Fibroblast of skin of back (primary cell): ENCODE measurements at regions not wholly inside any gene's neighbourhood (a gene's known extent, or its start where the extent isn't known, plus 50 kb on each side); places are given as distances from the start of the nearest gene placed in this dataset.
A peak's percentile ranks its signal among the peaks of the same experiment; 100 is the strongest.
"Not testable (repeated sequence)": the region's sequence is repeated elsewhere in the genome, so short reads cannot be mapped to it uniquely, and the experiment has no call there.

Experiments used
- DNase-seq: peaks from one replicate; pipeline ENCODE4 v3.0.0-alpha.2; 2013

- no peak for DNase-seq
Observed at GRCh38 chr10:55232553-55232952, 431.5 kb upstream of the PCDH15 start.

DNA sequence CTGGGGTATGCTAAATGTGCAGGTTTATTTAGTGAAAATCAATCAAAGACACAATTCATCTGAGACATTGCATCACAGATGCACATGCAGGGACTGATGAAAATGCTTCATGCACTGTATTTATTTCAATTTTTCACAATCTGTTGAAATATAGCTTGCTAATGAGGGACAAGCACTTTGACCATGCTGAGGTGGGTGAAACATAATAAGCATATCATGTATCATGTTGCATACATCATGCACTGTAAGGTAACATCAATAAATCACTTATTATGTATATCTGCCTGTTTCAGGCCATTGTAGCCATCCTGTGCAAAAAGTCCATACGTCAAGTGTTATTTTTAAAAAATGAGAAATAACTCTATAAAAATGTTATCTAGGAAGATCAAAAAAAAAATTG lies 426.9 kb upstream of the PCDH15 start:
- no peak for DNase-seq

- no peak for DNase-seq
Observed at GRCh38 chr10:55224007-55224781, 423.2 kb upstream of the PCDH15 start.

GRCh38 chr10:55223352-55223751 lies 422.3 kb upstream of the PCDH15 start:
- DNase-seq: no peak

DNA sequence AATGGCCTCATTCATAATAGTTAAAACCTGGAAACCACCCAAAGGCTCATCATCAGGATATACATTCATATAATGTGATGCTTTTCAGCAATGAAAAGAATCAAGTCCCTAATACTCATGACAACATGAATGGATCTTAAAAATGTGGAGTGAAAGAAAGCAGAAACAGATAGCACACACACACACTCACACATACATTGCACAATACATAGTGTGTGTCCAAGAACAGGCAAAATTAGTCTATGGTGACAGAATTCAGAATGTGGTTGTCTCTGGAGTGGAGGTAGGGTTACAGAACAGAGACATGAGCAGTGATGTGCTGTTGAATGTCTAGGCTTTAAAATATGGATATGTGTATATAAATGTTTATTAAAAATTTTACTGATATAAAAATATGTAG lies 419.9 kb upstream of the PCDH15 start:
- no peak for DNase-seq

DNA sequence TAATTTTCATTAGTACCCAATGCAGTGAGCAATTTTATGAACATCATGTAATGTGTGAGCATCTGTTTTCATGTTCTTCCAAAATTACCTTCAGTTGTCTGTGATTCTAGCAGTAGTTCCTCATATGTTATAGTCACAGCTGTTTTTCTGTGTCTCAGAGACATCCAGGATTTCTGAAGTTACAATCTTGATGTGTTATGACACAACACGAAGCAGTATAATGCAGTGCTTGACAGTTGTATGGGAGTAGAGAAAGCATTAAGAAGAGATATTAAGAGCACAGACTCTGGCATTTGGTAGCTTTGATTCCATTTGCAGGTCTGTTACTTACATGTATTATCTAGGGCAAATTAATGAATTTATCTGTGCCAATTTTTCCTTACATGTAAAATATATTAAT lies 414.7 kb upstream of the PCDH15 start:
- DNase-seq: no peak

GRCh38 chr10:55214608-55215007 lies 413.6 kb upstream of the PCDH15 start:
- no peak for DNase-seq

DNA sequence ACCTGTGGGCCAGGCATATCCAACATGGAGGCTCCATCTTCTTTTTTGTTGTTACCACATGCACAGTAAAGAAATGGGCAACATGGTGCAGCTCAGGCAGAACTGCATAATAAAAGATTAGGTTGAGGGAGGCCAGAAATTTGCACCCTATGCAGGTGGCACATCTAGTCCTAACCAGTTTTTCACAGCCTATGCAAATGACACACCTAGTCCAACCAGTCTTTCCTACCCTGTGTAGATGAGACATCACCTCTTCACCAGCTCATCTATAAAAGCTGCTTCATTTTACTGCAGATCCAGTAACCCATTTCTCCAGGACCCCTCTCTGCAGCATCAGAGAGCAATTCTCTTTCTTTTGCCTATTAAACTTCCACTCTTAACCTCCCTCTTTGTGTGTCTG lies 411.0 kb upstream of the PCDH15 start:
- no peak for DNase-seq

- DNase-seq: no peak
Observed at GRCh38 chr10:55203874-55204273, 402.8 kb upstream of the PCDH15 start.

- peak; percentile 27 for DNase-seq
Observed at GRCh38 chr10:55203319-55203718, 402.3 kb upstream of the PCDH15 start.

DNA sequence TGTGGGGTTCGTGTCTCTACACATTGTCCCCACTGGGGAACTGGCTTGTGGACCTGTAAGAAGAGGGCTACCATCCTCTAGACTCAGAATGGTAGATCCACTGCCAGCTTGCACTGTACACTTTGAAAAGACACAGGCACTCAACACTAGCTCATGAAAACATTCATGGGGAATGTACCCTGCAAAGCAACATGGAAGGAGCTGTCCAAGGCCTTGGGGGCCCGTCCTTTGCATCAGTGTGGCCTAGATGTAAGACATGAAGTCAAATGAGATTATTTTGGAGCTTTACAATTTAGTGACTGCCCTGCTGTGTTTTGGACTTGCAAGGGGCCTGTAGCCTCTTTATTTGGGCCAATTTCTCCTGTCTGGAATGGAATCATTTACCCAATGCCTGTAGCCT lies 399.0 kb upstream of the PCDH15 start:
- no peak for DNase-seq

DNA sequence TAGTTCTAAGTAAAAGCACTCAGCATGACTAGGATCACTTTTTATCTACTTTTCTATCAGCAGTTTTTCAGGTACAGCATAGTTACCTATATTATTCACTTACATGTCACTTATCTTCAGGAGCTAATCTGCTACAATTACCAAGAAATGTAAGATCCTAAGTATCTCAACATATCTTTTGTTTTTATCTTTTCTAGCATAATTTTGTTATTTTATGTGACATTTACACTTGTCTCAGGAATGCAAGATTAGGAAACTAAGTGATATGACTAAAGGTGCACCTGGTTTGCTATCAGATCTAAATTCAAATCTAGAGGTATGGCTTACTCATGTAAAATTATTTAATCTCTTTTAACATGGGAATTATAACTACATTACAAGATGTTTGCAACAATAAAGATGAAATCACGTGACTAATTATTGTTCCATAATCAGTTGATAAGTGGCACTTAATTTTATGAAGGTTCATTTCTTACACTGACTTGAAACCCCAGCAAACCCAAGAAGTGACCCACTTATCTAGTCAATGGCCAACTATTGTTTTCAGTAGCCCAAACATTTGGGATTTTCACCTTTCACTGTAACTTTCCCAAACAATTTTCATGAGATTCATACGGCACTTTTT lies 390.3 kb upstream of the PCDH15 start:
- DNase-seq: no peak

DNA sequence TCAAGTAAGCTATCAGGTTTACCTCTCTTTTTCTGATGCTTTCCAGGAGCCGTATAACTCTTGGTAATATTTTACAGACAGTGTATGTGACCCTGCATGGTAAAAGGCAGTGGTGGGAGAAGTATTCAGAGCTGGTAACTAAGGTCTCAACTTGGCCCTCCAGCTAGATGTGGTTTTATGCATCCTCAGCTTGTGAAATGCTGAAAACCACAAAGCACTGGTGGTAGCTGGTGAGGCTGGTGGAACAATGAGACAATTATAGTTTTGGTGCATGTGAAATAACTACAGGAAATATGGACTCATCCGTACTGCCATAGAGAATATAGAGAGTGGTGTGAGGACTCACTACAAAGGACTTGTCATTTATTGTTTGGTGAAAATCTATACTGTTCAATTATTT lies 383.0 kb upstream of the PCDH15 start:
- no peak for DNase-seq

DNA sequence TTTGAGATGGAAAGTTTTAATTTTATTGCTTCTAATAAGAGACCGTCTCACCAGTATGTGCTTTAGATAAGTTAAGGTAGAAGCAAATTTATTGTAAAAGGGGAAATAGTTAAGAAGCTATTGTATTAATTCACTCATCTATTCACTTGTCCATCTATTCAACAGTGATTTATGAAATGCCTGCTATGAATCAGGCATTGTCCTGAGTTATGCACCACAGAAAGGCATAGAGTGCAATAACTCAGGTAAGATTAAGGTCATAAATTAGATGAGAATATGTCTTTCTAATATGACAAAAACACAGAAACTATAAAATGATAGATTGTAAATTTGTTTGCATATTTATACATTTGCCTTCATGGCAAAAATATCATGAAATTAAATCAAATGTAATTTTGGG lies 379.3 kb upstream of the PCDH15 start:
- DNase-seq: no peak

DNA sequence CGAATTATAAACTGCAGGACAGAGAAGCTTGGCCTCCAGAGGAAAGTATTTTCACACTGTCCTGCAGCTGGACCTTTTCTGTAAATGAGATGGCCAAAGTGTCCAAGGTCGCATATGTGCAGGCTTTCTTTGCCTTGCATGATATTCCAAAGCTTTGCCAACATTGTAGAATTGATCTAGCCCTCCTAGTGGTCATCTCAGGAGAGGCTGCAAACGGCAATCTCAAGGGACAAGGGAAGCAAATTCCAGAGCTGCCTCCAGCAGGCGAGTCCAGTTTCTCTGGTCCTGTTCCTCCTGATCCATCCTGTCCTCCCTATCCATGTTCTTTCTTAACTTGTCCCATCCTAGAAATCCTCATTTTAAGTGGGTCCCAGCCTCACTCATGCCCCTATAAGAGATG lies 373.4 kb upstream of the PCDH15 start:
- no peak for DNase-seq

- DNase-seq: no peak
Observed at GRCh38 chr10:55169493-55169892, 368.5 kb upstream of the PCDH15 start.

GRCh38 chr10:55168343-55168742 lies 367.3 kb upstream of the PCDH15 start:
- DNase-seq: no peak

DNA sequence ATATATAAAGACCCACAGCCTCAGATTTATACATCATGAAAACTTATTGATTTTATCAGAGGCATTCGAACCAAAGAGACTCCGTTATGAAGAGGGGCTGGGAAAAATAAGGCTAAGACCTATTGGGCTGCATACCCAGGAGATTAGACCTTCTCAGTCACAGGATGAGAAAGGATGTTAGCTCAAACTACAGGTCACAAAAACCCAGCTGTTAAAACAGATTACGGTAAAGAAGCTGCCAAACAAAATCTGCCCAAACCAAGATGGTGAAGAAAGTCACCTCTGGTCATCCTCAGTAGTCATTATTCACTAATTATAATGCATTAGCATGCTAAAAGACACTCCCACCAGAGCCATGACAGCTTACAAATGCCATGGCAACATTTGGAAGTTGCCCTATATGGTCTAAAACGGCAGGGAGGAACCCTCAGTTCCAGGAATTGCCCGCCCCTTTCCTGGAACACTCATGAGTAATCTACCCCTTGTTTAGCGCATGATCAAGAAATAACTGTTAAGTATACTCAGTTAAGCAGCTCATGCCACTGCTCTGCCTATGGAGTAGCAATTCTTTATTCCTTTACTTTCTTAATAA lies 362.5 kb upstream of the PCDH15 start:
- no peak for DNase-seq

DNA sequence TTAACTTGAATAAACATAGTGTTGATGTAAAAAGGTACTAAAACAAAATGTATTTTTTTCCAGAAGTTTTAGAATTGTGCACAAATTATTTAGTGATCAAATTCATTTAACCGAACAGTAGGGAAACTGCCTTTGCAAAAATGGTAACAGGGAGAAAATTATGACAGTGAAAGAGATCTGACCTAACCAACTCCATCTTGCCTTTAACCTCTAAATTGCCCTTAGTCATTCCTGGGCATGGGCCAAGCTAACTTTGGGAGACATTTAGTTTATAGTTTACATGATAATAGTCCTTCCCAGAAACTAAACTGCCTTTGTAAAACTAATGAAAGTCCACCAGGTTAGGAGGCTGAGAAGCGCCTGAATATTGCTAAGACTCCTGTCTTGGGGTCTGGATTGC lies 361.3 kb upstream of the PCDH15 start:
- not testable (repeated sequence) for DNase-seq

GRCh38 chr10:55160655-55161283 lies 359.7 kb upstream of the PCDH15 start:
- no peak for DNase-seq

DNA sequence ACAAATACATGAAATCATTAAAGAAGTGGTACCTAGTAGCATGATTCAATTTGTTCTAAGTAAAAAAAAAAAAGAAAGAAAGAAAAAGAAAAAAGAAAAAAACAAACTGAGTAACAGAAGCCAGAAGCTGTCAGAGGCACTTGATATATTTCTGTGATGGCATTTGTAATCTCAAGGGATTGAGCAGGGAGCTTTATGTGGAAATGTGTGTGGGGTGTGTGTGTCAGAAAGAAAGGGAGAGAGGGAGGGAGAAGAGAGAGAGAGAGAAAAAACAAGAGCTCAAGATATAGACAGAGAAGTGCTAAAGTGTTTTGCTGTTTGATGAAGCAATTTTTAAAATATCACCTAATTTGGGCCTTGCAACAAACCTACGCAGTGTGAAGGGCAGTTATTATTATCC lies 357.6 kb upstream of the PCDH15 start:
- peak; percentile 4 for DNase-seq

DNA sequence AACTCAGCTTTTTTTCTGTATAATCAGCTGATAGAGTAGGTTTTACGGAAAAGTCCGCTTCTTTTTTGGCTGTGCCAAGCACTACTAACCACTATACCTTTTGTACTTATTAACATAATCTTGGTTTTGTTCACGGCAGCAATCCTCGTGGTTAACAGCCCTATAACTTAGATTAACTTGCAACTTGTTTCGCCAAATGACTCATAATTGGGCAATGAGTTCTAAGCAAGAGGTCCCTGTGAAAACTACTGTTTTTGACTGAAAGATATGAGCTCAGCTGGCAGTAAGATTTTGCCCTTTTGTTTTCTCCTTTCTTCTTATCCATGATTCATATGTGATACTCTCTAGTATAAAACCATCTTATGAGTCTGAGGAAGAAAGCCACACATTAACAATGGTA lies 345.0 kb upstream of the PCDH15 start:
- peak; percentile 58 for DNase-seq

DNA sequence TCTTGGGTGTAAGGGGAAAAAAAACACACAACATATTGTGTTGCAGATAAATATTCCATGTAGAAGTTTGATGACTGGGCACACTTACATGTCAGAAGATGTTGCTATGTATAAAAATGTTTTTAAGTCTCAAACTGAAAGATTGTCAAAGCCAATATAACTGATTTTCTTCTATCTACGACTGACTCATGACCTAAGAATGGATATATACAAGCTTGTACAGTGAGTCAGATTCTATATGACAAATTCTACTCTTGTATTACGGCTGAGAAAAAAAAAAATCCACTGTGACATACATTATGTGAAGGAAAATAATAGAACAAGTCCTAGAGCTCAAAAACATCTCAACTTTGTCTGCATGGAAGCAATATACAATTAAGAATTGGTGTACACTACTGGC lies 343.0 kb upstream of the PCDH15 start:
- peak; percentile 78 for DNase-seq

DNA sequence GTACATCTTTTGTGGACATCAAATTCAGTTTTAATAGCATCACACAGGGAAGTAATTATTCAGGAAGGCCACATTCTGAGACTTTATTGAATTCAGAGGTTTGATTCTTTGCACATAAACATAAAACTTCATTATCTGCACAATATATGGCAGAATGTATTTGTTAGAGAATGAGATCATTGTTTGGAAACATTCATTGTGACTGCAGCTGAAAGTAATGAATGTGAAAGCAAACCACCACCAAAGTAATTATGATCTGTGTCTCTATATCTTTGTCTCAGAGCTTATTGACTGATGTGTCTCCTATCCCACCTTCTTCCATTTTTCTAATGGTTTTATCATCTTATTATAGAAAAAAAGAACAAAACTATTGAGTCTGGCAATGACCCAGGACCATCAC lies 340.9 kb upstream of the PCDH15 start:
- no peak for DNase-seq
